GM10266 (cell line): ENCODE measurements at regions not wholly inside any gene's neighbourhood (a gene's known extent, or its start where the extent isn't known, plus 50 kb on each side); places are given as distances from the start of the nearest gene placed in this dataset.
"Not testable (repeated sequence)": the region's sequence is repeated elsewhere in the genome, so short reads cannot be mapped to it uniquely, and the experiment has no call there.

Experiments used
- DNase-seq: peaks from one replicate; pipeline ENCODE4 v3.0.0; 2012; ENCODE audit errors: extremely low spot score
- TF ChIP-seq, protein P1 (sequence below): IDR thresholded peaks from 2 replicates; pipeline ENCODE4 v1.5.1; 2012; ENCODE audit warnings: mild to moderate bottlenecking, low read depth; ENCODE audit not compliant: control insufficient read depth, insufficient read depth; ENCODE audit errors: missing control alignments

DNA sequence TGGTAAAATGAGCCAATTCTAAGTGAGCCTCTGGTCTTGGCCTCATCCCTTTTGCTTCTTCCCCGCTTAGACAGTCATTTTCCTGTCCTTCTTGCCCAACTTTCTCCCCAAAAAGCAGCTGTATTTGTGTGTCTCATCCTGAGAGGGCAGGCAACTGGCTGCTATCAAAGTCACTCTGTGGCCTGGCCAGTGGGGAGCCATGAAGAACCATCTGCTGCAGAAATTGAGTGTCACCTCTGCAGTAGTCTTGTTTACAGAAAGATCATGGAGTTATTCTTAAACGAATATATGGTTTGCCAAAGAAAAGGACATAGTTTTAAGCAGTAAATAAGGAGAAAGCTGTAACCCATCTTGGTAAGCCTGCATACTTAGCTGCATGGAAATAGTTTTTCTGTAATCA is 233.6 kb upstream of the ELAVL2 start:
- TF ChIP-seq, protein P1, sequence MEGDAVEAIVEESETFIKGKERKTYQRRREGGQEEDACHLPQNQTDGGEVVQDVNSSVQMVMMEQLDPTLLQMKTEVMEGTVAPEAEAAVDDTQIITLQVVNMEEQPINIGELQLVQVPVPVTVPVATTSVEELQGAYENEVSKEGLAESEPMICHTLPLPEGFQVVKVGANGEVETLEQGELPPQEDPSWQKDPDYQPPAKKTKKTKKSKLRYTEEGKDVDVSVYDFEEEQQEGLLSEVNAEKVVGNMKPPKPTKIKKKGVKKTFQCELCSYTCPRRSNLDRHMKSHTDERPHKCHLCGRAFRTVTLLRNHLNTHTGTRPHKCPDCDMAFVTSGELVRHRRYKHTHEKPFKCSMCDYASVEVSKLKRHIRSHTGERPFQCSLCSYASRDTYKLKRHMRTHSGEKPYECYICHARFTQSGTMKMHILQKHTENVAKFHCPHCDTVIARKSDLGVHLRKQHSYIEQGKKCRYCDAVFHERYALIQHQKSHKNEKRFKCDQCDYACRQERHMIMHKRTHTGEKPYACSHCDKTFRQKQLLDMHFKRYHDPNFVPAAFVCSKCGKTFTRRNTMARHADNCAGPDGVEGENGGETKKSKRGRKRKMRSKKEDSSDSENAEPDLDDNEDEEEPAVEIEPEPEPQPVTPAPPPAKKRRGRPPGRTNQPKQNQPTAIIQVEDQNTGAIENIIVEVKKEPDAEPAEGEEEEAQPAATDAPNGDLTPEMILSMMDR, result no peak

DNA sequence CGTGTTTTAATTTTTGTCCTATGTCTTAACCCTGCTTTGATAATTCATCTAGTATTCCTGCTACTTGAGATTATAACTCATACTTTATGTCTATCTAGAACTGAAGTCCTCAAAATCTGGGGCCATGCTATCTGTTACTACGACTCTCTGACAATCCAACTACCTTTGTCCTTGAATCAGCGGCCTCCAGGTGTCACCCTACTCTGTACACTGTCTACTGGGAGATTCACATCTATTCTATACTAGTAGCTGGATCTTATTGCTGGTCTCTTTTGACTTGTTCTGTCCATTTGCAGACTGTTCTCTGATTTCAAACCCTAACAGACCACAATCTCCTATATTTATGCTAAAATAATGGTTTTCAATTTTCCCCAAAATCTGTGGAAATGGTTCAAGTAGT is 225.5 kb upstream of the ELAVL2 start:
- DNase-seq, result no peak
- TF ChIP-seq, protein P1, result no peak

More for the DNA sequence above, 233.6 kb upstream of the ELAVL2 start:
- DNase-seq, result no peak

DNA sequence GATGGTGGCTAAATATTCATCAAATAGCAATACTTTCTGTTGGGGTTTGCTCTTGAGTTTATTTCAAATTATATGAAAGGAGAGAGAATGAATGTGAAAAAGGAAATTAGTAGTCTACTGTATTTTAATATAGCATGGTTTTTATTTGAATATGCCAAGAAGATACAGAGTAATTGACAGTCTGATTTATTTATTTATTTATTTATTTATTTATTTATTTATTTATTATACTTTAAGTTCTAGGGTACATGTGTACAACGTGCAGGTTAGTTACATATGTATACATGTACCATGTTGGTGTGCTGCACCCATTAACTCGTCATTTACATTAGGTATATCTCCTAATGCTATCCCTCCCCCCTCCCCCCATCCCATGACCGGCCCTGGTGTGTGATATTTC is 224.2 kb upstream of the ELAVL2 start:
- not testable (repeated sequence) for DNase-seq

DNA sequence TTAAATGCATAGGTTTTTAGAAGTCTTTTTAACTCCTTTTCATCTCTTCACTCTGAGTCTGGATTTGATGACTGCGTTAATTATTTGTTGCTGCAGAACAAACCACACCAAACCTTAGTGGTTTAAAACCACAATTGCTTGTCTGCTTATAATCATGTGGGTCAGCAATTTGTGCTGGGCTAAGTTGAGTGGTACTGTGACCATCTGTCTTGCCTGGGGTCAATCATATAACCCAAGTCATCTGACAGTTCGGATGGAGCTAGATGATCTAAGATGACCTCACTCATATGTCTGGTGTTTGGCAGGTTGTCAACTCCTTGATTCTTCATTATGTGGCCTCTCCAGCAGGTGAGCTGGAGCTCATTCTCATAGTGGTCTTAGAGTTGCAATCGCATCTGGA is 219.1 kb upstream of the ELAVL2 start:
- DNase-seq, result no peak
- TF ChIP-seq, protein P1, result no peak

DNA sequence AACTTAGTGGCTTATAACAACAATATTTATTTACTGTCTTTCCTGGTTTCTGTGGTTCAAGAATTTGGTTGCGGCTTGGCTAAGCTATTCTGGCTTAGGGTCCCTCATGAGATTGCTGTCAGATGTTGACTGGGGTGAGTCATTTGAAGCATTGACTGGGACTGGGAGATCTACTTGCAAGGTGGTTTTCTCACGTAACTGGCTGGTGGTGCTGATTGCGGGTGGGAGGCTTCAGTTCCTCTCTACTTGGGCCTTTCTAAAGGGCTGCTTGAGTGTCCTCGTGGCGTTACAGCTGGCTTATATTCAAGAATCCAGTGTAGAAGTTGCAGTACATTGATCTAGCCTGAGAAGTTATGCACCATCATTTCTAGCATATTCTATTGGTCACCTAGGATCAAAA is 218.5 kb upstream of the ELAVL2 start:
- TF ChIP-seq, protein P1, result no peak
- no peak for DNase-seq

DNA sequence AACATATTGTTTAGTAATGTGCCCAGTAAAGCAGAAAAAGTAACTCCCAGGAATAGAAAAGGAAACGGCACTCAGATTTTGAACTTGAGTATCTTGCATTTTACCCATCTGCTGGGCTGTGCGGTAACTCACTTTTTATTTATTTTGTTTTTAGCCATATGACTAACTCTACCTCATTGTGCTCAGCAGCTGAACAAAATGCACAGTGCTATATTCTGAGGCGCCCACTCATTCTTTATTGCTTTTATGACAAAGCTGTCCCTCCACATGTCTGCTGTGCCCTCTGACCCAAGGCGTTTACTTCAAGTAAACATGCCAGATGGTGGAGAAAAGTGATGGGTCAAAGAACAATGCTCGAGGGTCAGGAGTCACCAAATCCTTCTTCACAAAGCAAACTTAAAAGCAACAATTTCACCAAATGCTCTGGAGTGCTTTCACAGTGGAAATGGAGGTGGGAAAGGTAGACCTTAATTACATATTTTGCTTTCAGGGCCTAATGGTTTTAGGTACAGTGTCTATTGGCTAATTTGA is 215.2 kb upstream of the ELAVL2 start:
- no peak for DNase-seq
- TF ChIP-seq, protein P1, result no peak

DNA sequence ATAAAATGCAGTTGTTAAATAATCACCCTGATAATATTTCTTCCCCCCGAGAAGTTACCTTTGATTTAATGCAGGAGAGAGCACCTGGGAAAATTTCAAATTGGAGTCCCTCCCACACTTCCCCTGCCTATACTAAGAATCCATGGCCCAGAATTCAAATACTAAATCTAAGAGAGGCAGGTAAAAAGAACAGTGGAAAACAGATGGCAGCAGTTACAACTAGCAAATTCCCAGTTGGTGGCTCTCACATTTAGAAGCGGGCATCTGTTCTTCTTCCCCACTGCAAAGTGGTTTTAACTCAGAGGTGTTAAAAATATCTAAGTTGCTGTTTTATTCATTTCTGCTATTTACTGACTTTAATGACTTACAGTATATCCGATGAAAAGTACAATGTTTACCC is 210.4 kb upstream of the ELAVL2 start:
- TF ChIP-seq, protein P1, result no peak
- DNase-seq, result no peak

DNA sequence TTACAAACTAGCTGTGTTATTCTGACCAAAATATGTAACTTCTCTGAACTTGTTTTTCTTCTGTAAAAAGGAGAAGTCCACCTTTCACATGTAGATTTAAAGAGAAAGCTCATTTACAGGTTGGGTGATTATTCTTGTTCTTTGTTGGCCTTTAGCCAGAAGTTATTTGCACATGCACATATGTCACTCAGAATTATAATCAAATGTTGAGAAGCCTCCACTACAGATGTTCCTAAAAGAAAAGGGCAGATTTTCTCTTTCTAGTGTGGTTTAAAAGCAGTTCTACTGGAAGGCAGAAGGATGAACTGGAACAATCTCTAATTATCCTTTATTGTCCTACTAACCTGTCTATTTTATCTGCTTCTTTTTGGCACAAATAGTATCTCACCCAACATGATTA is 209.8 kb upstream of the ELAVL2 start:
- no peak for DNase-seq
- TF ChIP-seq, protein P1, result no peak
